ENCODE measurements at regions not wholly inside any gene's neighbourhood (a gene's known extent, or its start where the extent isn't known, plus 50 kb on each side); places are given as distances from the start of the nearest gene placed in this dataset.
"Not testable (repeated sequence)": the region's sequence is repeated elsewhere in the genome, so short reads cannot be mapped to it uniquely, and the experiment has no call there.

DNA sequence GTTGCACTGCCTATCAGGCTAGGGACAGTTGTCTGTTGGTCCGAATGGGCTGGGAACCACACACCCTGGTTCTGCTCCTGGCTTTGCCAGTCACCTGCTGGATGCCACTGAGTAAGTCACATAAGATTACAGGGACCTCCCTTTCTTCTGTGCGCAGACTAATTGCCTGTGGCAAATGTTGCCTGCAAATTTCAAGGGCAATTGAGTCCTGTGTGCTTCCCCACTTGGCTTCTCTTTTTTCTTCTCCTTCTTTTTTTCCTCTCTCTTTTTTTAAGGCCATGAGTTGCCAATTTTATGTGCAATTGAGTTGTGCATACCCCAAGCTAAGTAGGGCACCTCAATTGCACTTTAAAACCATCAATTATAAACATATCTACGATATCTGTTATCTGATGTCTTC, 963.4 kb downstream of the MCTP2 start:
- no peaks in the 10 kb centered on the region for H3K9me3 ChIP-seq (ENCODE audit: insufficient read depth, low read length)
- TF ChIP-seq YY1 (IDR thresholded peaks at IDR 0.05; ENCODE audit: insufficient read depth, insufficient read length) (no peak), SUZ12 (IDR thresholded peaks at IDR 0.05; ENCODE audit: extremely low read depth, insufficient read depth, insufficient read length) (no peak), ZNF274 (IDR thresholded peaks at IDR 0.05; ENCODE audit: low read depth, low read length) (no peak)
- no peak overlapping the region for H3K4me3 ChIP-seq (ENCODE audit: insufficient read length, low read depth)
- H3K4me1 ChIP-seq (ENCODE audit: insufficient read depth, insufficient read length) = no peaks in the 10 kb centered on the region
- H3K9ac ChIP-seq (ENCODE audit: insufficient read length, low read depth) = no peak overlapping the region
- no peaks in the 10 kb centered on the region for H3K27me3 ChIP-seq (ENCODE audit: insufficient read depth, insufficient read length)
- no peak for DNase-seq (ENCODE audit: low read depth, low spot score)
- H3K36me3 ChIP-seq (ENCODE audit: insufficient read depth, insufficient read length, low read length) = no peaks in the 10 kb centered on the region

DNA sequence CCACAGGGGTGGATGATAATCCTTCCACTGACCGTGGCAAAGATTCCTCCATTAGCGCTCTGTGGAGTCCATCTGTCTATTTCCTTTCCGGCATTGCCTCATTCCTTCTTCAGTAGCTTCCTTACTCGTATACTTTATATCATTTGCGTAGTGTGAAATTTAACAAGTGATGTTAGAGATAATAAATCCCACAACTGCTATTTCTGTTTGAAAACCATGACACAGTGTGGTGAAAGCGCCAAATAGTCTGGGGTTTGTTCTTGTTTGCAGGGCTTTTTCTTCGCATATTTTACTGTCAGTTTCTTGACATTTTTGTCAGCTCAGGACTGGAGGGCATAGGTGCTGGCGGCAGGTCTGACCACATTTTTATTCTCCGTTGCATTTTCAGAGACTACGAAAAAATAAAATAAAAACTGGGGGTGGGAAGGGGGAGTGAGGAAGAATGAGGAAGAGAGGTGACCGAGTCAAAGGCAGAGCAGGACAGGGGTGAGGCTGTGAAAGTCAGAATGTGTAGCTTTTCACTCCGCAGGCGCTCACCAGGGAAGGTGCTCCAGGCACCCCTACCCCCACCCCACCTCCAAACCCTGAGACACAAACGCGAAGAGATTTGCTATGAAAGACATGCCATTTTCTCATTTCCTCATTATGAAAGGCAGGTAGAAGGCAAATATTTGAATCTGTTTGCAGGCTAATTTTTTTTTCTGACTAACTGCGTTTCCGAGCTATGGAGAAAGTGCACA, 965.0 kb downstream of the MCTP2 start:
- Histone ChIP-seq H3K9me3 (ENCODE audit: insufficient read depth, low read length) (no peaks in the 10 kb centered on the region), H3K27me3 (ENCODE audit: insufficient read depth, insufficient read length) (no peaks in the 10 kb centered on the region), H3K4me3 (ENCODE audit: insufficient read length, low read depth) (no peak overlapping the region), H3K36me3 (ENCODE audit: insufficient read depth, insufficient read length, low read length) (no peaks in the 10 kb centered on the region), H3K9ac (ENCODE audit: insufficient read length, low read depth) (no peak overlapping the region), H3K4me1 (ENCODE audit: insufficient read depth, insufficient read length) (no peaks in the 10 kb centered on the region)
- no peak for DNase-seq (ENCODE audit: low read depth, low spot score)
- TF ChIP-seq SUZ12 (IDR thresholded peaks at IDR 0.05; ENCODE audit: extremely low read depth, insufficient read depth, insufficient read length) (no peak), ZNF274 (IDR thresholded peaks at IDR 0.05; ENCODE audit: low read depth, low read length) (no peak), YY1 (IDR thresholded peaks at IDR 0.05; ENCODE audit: insufficient read depth, insufficient read length) (no peak)

- no peak for DNase-seq (ENCODE audit: low read depth, low spot score)
- H3K9me3 ChIP-seq (ENCODE audit: insufficient read depth, low read length) = peaks cover 6% of the 10 kb centered on the region; the same call in 1 of the 2 replicates
- H3K4me1 ChIP-seq (ENCODE audit: insufficient read depth, insufficient read length) = no peaks in the 10 kb centered on the region
These were observed 971.4 kb downstream of the MCTP2 start for GRCh38 chr15:95202569-95203349.

GRCh38 chr15:95205077-95205476, 973.7 kb downstream of the MCTP2 start:
- no peak for DNase-seq (ENCODE audit: low read depth, low spot score)

More at GRCh38 chr15:95202569-95203349, 971.4 kb downstream of the MCTP2 start:
- Histone ChIP-seq H3K4me3 (ENCODE audit: insufficient read length, low read depth) (no peak overlapping the region), H3K27me3 (ENCODE audit: insufficient read depth, insufficient read length) (no peaks in the 10 kb centered on the region), H3K9ac (ENCODE audit: insufficient read length, low read depth) (no peak overlapping the region), H3K36me3 (ENCODE audit: insufficient read depth, insufficient read length, low read length) (no peaks in the 10 kb centered on the region)
- TF ChIP-seq YY1 (IDR thresholded peaks at IDR 0.05; ENCODE audit: insufficient read depth, insufficient read length) = no peak
- no peak for TF ChIP-seq SUZ12 (IDR thresholded peaks at IDR 0.05; ENCODE audit: extremely low read depth, insufficient read depth, insufficient read length)
- no peak for TF ChIP-seq ZNF274 (IDR thresholded peaks at IDR 0.05; ENCODE audit: low read depth, low read length)

DNA sequence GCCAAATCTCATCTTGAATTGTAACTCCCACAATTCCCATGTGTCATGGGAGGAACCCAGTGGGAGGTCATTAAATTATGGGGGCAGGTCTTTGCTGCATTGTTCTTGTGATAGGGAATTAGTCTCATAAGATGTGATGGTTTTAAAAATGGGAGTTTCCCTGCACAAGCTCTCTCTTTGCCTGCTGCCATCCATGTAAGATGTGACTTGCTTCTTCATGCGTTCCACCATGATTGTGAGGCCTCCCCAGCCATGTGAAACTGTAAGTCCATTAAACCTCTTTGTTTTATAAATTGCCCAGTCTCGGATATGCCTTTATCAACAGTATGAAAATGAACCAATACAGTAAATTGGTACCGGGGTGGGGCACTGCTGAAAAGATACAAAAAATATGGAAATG, 974.5 kb downstream of the MCTP2 start:
- not testable (repeated sequence) for H3K27me3 ChIP-seq (ENCODE audit: insufficient read depth, insufficient read length); H3K4me1 ChIP-seq (ENCODE audit: insufficient read depth, insufficient read length); H3K4me3 ChIP-seq (ENCODE audit: insufficient read length, low read depth); H3K9me3 ChIP-seq (ENCODE audit: insufficient read depth, low read length); DNase-seq (ENCODE audit: low read depth, low spot score); H3K36me3 ChIP-seq (ENCODE audit: insufficient read depth, insufficient read length, low read length); H3K9ac ChIP-seq (ENCODE audit: insufficient read length, low read depth)

More at GRCh38 chr15:95205077-95205476, 973.7 kb downstream of the MCTP2 start:
- Histone ChIP-seq H3K9ac (ENCODE audit: insufficient read length, low read depth) (no peak overlapping the region), H3K4me3 (ENCODE audit: insufficient read length, low read depth) (no peak overlapping the region), H3K27me3 (ENCODE audit: insufficient read depth, insufficient read length) (no peaks in the 10 kb centered on the region), H3K4me1 (ENCODE audit: insufficient read depth, insufficient read length) (no peaks in the 10 kb centered on the region), H3K9me3 (ENCODE audit: insufficient read depth, low read length) (peaks cover 6% of the 10 kb centered on the region; the same call in 1 of the 2 replicates), H3K36me3 (ENCODE audit: insufficient read depth, insufficient read length, low read length) (no peaks in the 10 kb centered on the region)
- TF ChIP-seq ZNF274 (IDR thresholded peaks at IDR 0.05; ENCODE audit: low read depth, low read length) (no peak), SUZ12 (IDR thresholded peaks at IDR 0.05; ENCODE audit: extremely low read depth, insufficient read depth, insufficient read length) (no peak), YY1 (IDR thresholded peaks at IDR 0.05; ENCODE audit: insufficient read depth, insufficient read length) (no peak)

- TF ChIP-seq SUZ12 (IDR thresholded peaks at IDR 0.05; ENCODE audit: extremely low read depth, insufficient read depth, insufficient read length) = no peak
- no peak for TF ChIP-seq ZNF274 (IDR thresholded peaks at IDR 0.05; ENCODE audit: low read depth, low read length)
- no peak for TF ChIP-seq YY1 (IDR thresholded peaks at IDR 0.05; ENCODE audit: insufficient read depth, insufficient read length)
- Histone ChIP-seq H3K27me3 (ENCODE audit: insufficient read depth, insufficient read length) (no peaks in the 10 kb centered on the region), H3K36me3 (ENCODE audit: insufficient read depth, insufficient read length, low read length) (no peaks in the 10 kb centered on the region), H3K4me1 (ENCODE audit: insufficient read depth, insufficient read length) (no peaks in the 10 kb centered on the region), H3K4me3 (ENCODE audit: insufficient read length, low read depth) (no peak overlapping the region), H3K9me3 (ENCODE audit: insufficient read depth, low read length) (peaks cover 6% of the 10 kb centered on the region; the same call in 1 of the 2 replicates), H3K9ac (ENCODE audit: insufficient read length, low read depth) (no peak overlapping the region)
- no peak for DNase-seq (ENCODE audit: low read depth, low spot score)
These were observed 976.7 kb downstream of the MCTP2 start for GRCh38 chr15:95208071-95208470.

DNA sequence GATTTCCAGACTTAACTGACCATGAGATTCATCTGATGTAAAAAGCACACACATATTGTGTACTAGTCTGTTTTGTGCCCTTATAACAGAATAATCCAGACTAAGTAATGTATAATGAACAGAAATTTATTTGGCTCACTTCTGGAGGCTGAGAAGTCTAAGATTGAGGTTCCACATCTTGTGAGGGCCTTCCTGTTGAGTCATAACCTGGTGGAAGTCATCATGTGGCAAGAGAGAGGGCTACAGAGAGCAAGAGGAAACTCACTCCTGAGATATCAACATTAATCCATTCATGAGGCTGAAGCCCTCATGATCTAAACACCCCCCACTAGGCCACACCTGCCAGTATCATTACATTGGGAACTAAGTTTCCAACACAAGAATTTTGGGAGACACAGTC, 977.6 kb downstream of the MCTP2 start:
- no peaks in the 10 kb centered on the region for H3K27me3 ChIP-seq (ENCODE audit: insufficient read depth, insufficient read length)
- no peaks in the 10 kb centered on the region for H3K4me1 ChIP-seq (ENCODE audit: insufficient read depth, insufficient read length)
- H3K9me3 ChIP-seq (ENCODE audit: insufficient read depth, low read length) = peaks cover 6% of the 10 kb centered on the region; the same call in 1 of the 2 replicates
- TF ChIP-seq SUZ12 (IDR thresholded peaks at IDR 0.05; ENCODE audit: extremely low read depth, insufficient read depth, insufficient read length) (no peak), YY1 (IDR thresholded peaks at IDR 0.05; ENCODE audit: insufficient read depth, insufficient read length) (no peak), ZNF274 (IDR thresholded peaks at IDR 0.05; ENCODE audit: low read depth, low read length) (no peak)
- DNase-seq (ENCODE audit: low read depth, low spot score) = no peak
- H3K9ac ChIP-seq (ENCODE audit: insufficient read length, low read depth) = no peak overlapping the region
- H3K36me3 ChIP-seq (ENCODE audit: insufficient read depth, insufficient read length, low read length) = no peaks in the 10 kb centered on the region
- no peak overlapping the region for H3K4me3 ChIP-seq (ENCODE audit: insufficient read length, low read depth)
